GM10248 (cell line): ENCODE measurements at regions not wholly inside any gene's neighbourhood (a gene's known extent, or its start where the extent isn't known, plus 50 kb on each side); places are given as distances from the start of the nearest gene placed in this dataset.

Experiments
- CTCF ChIA-PET: fragments of 300-600 bp; sonication (Branson Sonifier 250); formaldehyde crosslinking; extraction: SDS; loops from one replicate; lab custom pipeline; 2021; ENCODE audit warnings: antibody characterized with exemption; lab: Yijun Ruan, JAX
- POLR2A ChIA-PET: fragments of 350-650 bp; sonication (Branson Sonifier 250); formaldehyde crosslinking; extraction: SDS; loops from one replicate; lab custom pipeline; 2020; ENCODE audit warnings: antibody characterized with exemption; lab: Yijun Ruan, JAX
- DNase-seq: peaks from one replicate; pipeline ENCODE4 v3.0.0; 2012; ENCODE audit errors: extremely low spot score
- TF ChIP-seq, protein P1 (sequence below): IDR thresholded peaks from 2 replicates; pipeline ENCODE4 v1.5.1; 2012; ENCODE audit warnings: mild to moderate bottlenecking, low read depth; ENCODE audit errors: extremely low read depth, missing control alignments, control extremely low read depth

DNA sequence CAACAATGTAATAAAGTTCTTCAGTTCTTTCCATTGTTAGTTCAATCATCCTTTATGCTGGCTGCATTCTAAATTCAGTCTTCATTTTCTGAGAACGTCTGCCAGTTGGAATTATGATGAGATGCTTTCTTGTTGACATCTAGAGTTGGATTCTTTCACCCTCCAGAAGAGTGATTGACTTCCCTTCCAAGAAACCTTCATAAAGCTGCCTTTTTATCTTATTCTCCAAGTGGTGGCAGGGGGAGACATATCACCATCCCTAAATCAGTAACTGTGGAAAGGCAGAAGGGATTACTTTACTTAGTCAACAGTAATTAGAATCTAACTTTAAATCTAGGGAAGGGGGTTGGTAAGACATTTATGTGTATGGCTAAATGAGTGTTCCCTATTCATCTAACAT, 86.8 kb upstream of the GULP1 start:
- TF ChIP-seq, protein P1, sequence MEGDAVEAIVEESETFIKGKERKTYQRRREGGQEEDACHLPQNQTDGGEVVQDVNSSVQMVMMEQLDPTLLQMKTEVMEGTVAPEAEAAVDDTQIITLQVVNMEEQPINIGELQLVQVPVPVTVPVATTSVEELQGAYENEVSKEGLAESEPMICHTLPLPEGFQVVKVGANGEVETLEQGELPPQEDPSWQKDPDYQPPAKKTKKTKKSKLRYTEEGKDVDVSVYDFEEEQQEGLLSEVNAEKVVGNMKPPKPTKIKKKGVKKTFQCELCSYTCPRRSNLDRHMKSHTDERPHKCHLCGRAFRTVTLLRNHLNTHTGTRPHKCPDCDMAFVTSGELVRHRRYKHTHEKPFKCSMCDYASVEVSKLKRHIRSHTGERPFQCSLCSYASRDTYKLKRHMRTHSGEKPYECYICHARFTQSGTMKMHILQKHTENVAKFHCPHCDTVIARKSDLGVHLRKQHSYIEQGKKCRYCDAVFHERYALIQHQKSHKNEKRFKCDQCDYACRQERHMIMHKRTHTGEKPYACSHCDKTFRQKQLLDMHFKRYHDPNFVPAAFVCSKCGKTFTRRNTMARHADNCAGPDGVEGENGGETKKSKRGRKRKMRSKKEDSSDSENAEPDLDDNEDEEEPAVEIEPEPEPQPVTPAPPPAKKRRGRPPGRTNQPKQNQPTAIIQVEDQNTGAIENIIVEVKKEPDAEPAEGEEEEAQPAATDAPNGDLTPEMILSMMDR, result no peak
- DNase-seq, result no peak
- CTCF ChIA-PET, result interaction anchor here (1.0 to 1.6 kb wide), 2 partner anchors 8 to 9 kb away, joined by 3 read pairs; no protein-coding TSS in a partner anchor
- POLR2A ChIA-PET, result no interaction called here

DNA sequence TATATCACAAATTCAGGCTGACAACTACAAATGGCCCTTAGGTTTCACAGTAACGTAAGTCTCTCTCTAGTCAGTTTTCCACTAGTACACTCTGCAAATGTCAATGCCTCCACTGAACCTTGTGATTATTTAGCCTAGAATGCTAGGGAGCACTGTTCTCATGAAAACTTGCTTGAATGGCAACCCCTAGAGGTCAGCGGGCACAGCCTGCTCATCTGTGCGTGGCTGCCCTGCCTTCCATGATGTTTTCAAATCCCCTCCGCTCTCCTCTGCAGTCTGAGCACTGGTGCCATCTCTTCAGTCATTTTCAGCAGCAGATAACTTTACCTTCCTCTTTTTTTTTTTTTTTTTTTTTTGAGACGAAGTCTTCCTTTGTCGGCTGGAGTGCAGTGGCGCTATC, 84.1 kb upstream of the GULP1 start:
- CTCF ChIA-PET, result interaction anchor here (1.0 kb wide), 1 partner anchor 11 kb away, joined by 3 read pairs; no protein-coding TSS in a partner anchor
- DNase-seq, result no peak
- TF ChIP-seq, protein P1, result no peak
- POLR2A ChIA-PET, result no interaction called here

DNA sequence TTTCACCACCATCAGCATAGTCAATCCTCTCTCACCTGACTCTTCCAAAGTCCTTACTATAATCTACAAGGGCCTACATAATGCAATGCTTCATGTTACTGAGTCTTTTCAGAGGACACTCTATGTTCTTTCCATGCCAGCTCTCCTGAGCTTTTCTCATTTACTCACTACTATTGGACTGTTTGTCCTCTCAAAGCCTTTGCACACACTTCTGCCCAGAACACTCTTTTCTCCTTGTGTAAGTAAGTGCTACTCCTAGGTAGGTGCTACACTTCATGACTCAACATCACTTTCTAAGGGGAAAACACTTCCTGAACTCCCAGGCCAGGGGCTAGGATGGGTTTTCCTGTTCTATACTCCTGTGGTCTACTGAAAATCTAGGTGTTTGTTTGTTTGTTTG, 82.5 kb upstream of the GULP1 start:
- DNase-seq, result no peak
- ChIA-PET POLR2A (no interaction called here), CTCF (no interaction called here)
- TF ChIP-seq, protein P1, result no peak

DNA sequence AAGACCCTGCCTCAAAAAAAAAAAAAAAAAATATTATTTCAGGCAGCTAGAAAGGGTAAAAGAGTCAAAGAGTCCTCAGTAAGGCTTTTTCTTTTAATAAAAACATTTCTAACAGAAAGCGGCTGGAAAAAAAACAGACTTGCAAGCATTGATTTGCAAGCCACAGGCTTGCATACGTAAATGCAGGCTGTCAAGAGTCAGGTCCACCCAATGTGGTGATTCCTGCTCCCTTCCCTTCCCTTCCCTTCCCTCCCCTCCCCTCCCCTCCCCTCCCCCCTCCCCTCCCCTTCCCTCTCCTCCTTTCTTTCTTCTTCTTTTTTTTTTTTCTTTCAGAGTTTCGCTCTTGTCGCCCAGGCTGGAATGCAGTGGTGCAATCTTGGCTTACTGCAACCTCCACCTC, 74.4 kb upstream of the GULP1 start:
- CTCF ChIA-PET, result no interaction called here
- POLR2A ChIA-PET, result no interaction called here
- DNase-seq, result no peak
- TF ChIP-seq, protein P1, result no peak

DNA sequence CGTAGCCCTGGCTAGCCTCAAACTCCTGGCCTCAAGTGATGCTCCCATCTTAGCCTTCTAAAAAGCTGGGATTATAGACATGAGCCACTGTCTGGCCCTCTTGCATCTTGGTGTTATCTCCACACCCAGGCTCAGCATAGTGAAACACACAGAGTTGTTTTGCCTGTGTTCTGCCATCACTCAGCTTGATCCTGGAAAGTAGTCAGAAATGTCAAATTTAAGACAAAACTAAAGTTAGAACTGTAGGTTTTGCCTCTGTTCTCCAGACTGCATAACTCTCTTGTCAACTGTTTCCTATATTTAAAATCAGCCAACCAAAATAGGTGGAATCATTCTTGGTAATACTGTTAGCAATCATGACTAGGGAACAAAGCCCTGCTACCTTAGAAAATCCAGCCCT, 72.1 kb upstream of the GULP1 start:
- CTCF ChIA-PET, result no interaction called here
- TF ChIP-seq, protein P1, result no peak
- DNase-seq, result no peak
- POLR2A ChIA-PET, result no interaction called here

DNA sequence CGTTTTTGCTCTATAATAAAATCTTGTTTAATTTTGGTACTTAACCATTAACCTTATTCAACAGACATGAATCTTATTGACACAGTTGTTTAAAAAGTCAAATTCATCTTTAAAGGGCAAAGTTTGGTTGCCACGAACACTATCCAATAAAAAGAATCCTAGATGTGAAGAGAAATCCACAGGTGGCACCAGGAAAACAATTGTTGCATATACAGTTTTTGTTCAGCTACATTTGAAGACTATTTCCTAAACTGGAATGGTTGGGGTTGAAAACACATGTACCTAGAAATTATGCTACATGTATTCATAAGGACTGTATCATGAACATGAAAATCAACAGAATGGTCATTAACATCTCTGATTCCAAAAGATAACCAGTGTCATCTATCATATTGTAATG, 71.1 kb upstream of the GULP1 start:
- POLR2A ChIA-PET, result no interaction called here
- DNase-seq, result no peak
- TF ChIP-seq, protein P1, result no peak
- CTCF ChIA-PET, result no interaction called here

DNA sequence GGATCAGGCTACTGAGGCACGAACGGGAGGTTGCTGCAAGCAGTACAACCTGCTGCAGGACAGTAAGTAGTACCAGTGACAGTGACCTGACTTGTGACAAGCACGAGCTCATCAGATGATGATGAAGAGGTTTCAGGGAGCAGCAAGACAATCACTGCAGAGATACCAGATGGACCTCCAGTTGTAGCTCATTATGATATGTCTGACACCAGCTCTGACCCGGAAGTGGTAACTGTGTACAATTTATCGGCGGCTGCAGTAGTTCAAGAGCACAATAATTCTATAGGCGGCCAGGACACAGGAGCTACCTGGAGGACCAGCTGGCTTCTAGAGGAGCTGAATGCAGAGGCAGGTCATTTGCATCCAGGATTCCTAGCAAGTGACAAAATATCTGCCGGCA, 64.0 kb upstream of the GULP1 start:
- ChIA-PET POLR2A (no interaction called here), CTCF (no interaction called here)
- DNase-seq, result no peak
- TF ChIP-seq, protein P1, result no peak
